Left ventricle myocardium inferior (tissue), 1 donor: ENCODE measurements at regions not wholly inside any gene's neighbourhood (a gene's known extent, or its start where the extent isn't known, plus 50 kb on each side); places are given as distances from the start of the nearest gene placed in this dataset.

Experiments used
- DNase-seq: peaks from one replicate; pipeline ENCODE4 v3.0.0-alpha.2; 2020
- H3K27ac ChIP-seq: fragments of 200-600 bp; replicated peaks from 2 replicates; pipeline ENCODE4 v1.8.0; 2021
- H3K27me3 ChIP-seq: fragments of 200-600 bp; 2 replicates; pipeline ENCODE4 v1.8.0; 2021; ENCODE audit warnings: low read depth
- H3K36me3 ChIP-seq: fragments of 200-600 bp; 2 replicates; pipeline ENCODE4 v1.8.0; 2021
- H3K4me1 ChIP-seq: fragments of 200-600 bp; 2 replicates; pipeline ENCODE4 v1.8.0; 2021
- H3K4me3 ChIP-seq: fragments of 200-600 bp; 2 replicates; pipeline ENCODE4 v1.8.0; 2021; ENCODE audit warnings: mild to moderate bottlenecking, moderate library complexity
- H3K9me3 ChIP-seq: fragments of 200-600 bp; replicated peaks from 2 replicates; pipeline ENCODE4 v1.8.0; 2021
- CTCF ChIP-seq: fragments of 200-600 bp; IDR thresholded peaks from 2 replicates; pipeline ENCODE4 v1.8.0; 2021; ENCODE audit warnings: antibody characterized with exemption, mild to moderate bottlenecking, borderline replicate concordance
- intact Hi-C: fragments of 100-400 bp; cut with micrococcal nuclease; formaldehyde crosslinking; loops from one replicate; pipeline ENCODE4 v1.11.0; 2022
- donor health status: DM: no; HTN: yes; CAD: no; lungs with severe emphysema.

- TF ChIP-seq CTCF, result no peak
- H3K4me1 ChIP-seq, result peaks cover 13% of the 10 kb centered on the region
- H3K36me3 ChIP-seq, result no peaks in the 10 kb centered on the region
- no peak overlapping the region for H3K27ac ChIP-seq
- H3K9me3 ChIP-seq, result no peaks in the 10 kb centered on the region
- intact Hi-C loops, result no loop called here
- H3K27me3 ChIP-seq, result no peaks in the 10 kb centered on the region
- H3K4me3 ChIP-seq, result no peak overlapping the region
- no peak for DNase-seq
These were observed 78.0 kb upstream of the GALNT5 start for GRCh38 chr2:157179324-157180105.

GRCh38 chr2:157180359-157180758 lies 77.1 kb upstream of the GALNT5 start:
- DNase-seq, result no peak
- intact Hi-C loops, result no loop called here
- H3K9me3 ChIP-seq, result no peaks in the 10 kb centered on the region
- no peak overlapping the region for H3K27ac ChIP-seq
- H3K4me1 ChIP-seq, result peaks cover 13% of the 10 kb centered on the region
- H3K36me3 ChIP-seq, result no peaks in the 10 kb centered on the region
- TF ChIP-seq CTCF, result no peak
- no peaks in the 10 kb centered on the region for H3K27me3 ChIP-seq
- no peak overlapping the region for H3K4me3 ChIP-seq

- Histone ChIP-seq H3K4me1 (peaks cover 13% of the 10 kb centered on the region), H3K9me3 (no peaks in the 10 kb centered on the region), H3K4me3 (no peak overlapping the region), H3K27ac (no peak overlapping the region), H3K36me3 (no peaks in the 10 kb centered on the region), H3K27me3 (no peaks in the 10 kb centered on the region)
- TF ChIP-seq CTCF, result no peak
- no peak for DNase-seq
- intact Hi-C loops, result no loop called here
These were observed 76.3 kb upstream of the GALNT5 start for GRCh38 chr2:157181234-157181633.

GRCh38 chr2:157182204-157182709 lies 75.2 kb upstream of the GALNT5 start:
- no peaks in the 10 kb centered on the region for H3K9me3 ChIP-seq
- no peak for TF ChIP-seq CTCF

GRCh38 chr2:157182834-157183396 lies 74.6 kb upstream of the GALNT5 start:
- H3K4me1 ChIP-seq, result peaks cover 13% of the 10 kb centered on the region
- H3K9me3 ChIP-seq, result no peaks in the 10 kb centered on the region
- H3K36me3 ChIP-seq, result no peaks in the 10 kb centered on the region
- H3K4me3 ChIP-seq, result no peak overlapping the region
- no peak for TF ChIP-seq CTCF
- H3K27me3 ChIP-seq, result no peaks in the 10 kb centered on the region
- no peak for DNase-seq
- intact Hi-C loops, result no loop called here
- H3K27ac ChIP-seq, result no peak overlapping the region

More at GRCh38 chr2:157182204-157182709, 75.2 kb upstream of the GALNT5 start:
- no peak for DNase-seq
- intact Hi-C loops, result no loop called here
- H3K4me1 ChIP-seq, result peaks cover 13% of the 10 kb centered on the region
- H3K27me3 ChIP-seq, result no peaks in the 10 kb centered on the region
- no peak overlapping the region for H3K27ac ChIP-seq
- H3K4me3 ChIP-seq, result no peak overlapping the region
- H3K36me3 ChIP-seq, result no peaks in the 10 kb centered on the region
